ENCODE measurements at regions not wholly inside any gene's neighbourhood (a gene's known extent, or its start where the extent isn't known, plus 50 kb on each side); places are given as distances from the start of the nearest gene placed in this dataset.
A peak's percentile ranks its signal among the peaks of the same experiment; 100 is the strongest.

GRCh38 chr1:233512538-233512937, 101.4 kb upstream of the KCNK1 start:
- TF ChIP-seq CTCF (conservative IDR thresholded peaks at IDR 0.05; ENCODE audit: control insufficient read depth, insufficient read depth, low read depth, low read length): no peak
- DNase-seq (ENCODE audit: low read depth): no peak
- no peak overlapping the region for H3K4me3 ChIP-seq (ENCODE audit: control insufficient read depth, low read depth, low read length)

DNA sequence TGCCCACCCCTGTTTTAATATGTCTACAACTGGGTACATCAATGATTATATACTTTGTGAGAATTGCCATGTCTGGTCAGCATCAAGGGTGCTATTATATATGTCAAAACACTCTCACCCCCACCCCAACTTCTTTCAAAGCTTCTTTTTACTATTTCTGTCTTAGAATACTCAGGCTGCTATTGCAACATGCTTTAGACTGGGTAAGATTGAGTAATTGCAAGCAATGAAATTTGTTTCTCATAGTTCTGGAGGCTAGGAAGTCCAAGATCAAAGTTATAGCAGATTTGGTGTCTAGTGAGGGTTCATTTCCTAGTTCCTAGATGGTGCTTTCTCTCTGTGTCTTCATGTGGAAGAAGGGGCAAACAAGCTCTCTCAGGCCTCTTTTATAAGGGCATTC, 100.5 kb upstream of the KCNK1 start:
- TF ChIP-seq CTCF (conservative IDR thresholded peaks at IDR 0.05; ENCODE audit: control insufficient read depth, insufficient read depth, low read depth, low read length): no peak
- no peak overlapping the region for H3K4me3 ChIP-seq (ENCODE audit: control insufficient read depth, low read depth, low read length)
- no peak for DNase-seq (ENCODE audit: low read depth)

GRCh38 chr1:233514946-233515391, 98.9 kb upstream of the KCNK1 start:
- DNase-seq (ENCODE audit: low read depth): no peak
- no peak for TF ChIP-seq CTCF (conservative IDR thresholded peaks at IDR 0.05; ENCODE audit: control insufficient read depth, insufficient read depth, low read depth, low read length)
- no peak overlapping the region for H3K4me3 ChIP-seq (ENCODE audit: control insufficient read depth, low read depth, low read length)

DNA sequence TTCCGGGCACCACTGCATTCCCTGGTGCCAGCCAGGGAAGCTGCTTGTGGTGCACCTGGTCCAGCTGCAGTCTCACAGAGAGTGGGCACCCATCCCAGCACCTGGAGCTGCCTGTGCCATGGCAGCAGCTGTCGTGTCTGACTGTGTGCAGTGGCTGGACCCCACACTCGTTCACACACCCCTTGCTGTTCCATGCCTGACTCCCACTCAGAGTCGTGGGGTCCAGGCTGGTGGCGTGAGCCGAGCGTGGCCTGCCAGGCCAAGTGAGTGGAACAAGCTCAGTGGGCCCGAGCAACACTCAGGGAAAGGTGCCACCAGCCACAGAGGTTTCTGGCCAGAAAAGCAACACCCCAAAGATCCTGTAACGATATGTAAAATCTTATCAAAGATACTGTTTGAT, 97.2 kb upstream of the KCNK1 start:
- no peak for TF ChIP-seq CTCF (conservative IDR thresholded peaks at IDR 0.05; ENCODE audit: control insufficient read depth, insufficient read depth, low read depth, low read length)
- no peak overlapping the region for H3K4me3 ChIP-seq (ENCODE audit: control insufficient read depth, low read depth, low read length)
- DNase-seq (ENCODE audit: low read depth): no peak

DNA sequence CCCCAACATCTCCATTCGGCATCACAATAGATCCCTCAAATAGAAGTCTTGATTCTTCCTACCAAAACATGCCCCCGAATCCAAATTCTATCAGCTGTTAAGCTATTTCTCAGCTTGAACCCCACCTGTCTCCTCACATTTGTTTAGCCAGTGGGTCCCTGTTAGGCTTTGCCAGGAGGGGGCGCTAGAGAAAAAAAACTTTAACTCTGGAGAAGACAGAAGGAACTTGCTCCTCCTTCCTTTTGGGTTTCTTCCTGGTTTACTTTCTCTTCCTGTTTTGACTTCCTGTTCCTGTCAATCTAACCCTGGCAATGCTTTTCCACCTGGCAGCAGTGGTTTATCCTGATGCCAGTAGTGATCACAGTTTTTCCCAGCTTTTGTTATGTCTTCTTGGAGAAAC, 95.6 kb upstream of the KCNK1 start:
- TF ChIP-seq CTCF (conservative IDR thresholded peaks at IDR 0.05; ENCODE audit: control insufficient read depth, insufficient read depth, low read depth, low read length): peak; percentile 57
- DNase-seq (ENCODE audit: low read depth): peak; percentile 48
- no peak overlapping the region for H3K4me3 ChIP-seq (ENCODE audit: control insufficient read depth, low read depth, low read length)

GRCh38 chr1:233520261-233521191, 93.4 kb upstream of the KCNK1 start:
- no peak overlapping the region for H3K4me3 ChIP-seq (ENCODE audit: control insufficient read depth, low read depth, low read length)
- no peak for TF ChIP-seq CTCF (conservative IDR thresholded peaks at IDR 0.05; ENCODE audit: control insufficient read depth, insufficient read depth, low read depth, low read length)
- peak; percentile 37 for DNase-seq (ENCODE audit: low read depth)

All from fibroblast of mammary gland (primary cell).